Naive B cell (primary cell): ENCODE measurements at regions not wholly inside any gene's neighbourhood (a gene's known extent, or its start where the extent isn't known, plus 50 kb on each side); places are given as distances from the start of the nearest gene placed in this dataset.

Experiments
- ATAC-seq, 2 donors: fragments of 150-1000 bp; cut with Tn5 transposase; 2 replicates each; pipeline ENCODE4 v1.10.0; 2021; ENCODE audit warnings: low read depth in 2 of 2, mild to moderate bottlenecking in 2 of 2, moderate library complexity in 2 of 2
- DNase-seq: peaks from one replicate; pipeline ENCODE4 v3.0.0; 2022
- H3K27ac Mint-ChIP-seq, 6 donors: one replicate each; pipeline ENCODE4 v1.8.0; 2020 to 2022; ENCODE audit warnings: mild to moderate bottlenecking in 6 of 6, mixed read lengths in 6 of 6, moderate library complexity in 5 of 6, inconsistent platforms in 2 of 6
- H3K27me3 Mint-ChIP-seq, 3 donors: one replicate each; pipeline ENCODE4 v1.8.0; 2021 to 2022; ENCODE audit warnings: mixed read lengths in 3 of 3, mild to moderate bottlenecking in 1 of 3
- H3K36me3 Mint-ChIP-seq, 2 donors: one replicate each; pipeline ENCODE4 v1.8.0; 2020 to 2022; ENCODE audit warnings: mixed read lengths in 2 of 2, inconsistent platforms in 1 of 2, mild to moderate bottlenecking in 1 of 2
- H3K4me1 Mint-ChIP-seq, 3 donors: one replicate each; pipeline ENCODE4 v1.8.0; 2020 to 2022; ENCODE audit warnings: mixed read lengths in 3 of 3, inconsistent platforms in 1 of 3, mild to moderate bottlenecking in 1 of 3, moderate library complexity in 1 of 3
- H3K4me3 Mint-ChIP-seq, 8 donors: one replicate each; pipeline ENCODE4 v1.8.0; 2020 to 2022; ENCODE audit warnings: mild to moderate bottlenecking in 8 of 8, mixed read lengths in 8 of 8, moderate library complexity in 8 of 8, inconsistent platforms in 2 of 8
- H3K9me3 Mint-ChIP-seq, 7 donors: one replicate each; pipeline ENCODE4 v1.8.0; 2020 to 2022; ENCODE audit warnings: mixed read lengths in 7 of 7, mild to moderate bottlenecking in 5 of 7, inconsistent platforms in 2 of 7, moderate library complexity in 1 of 7

- Mint-ChIP-seq H3K9me3 (no peaks in the 10 kb centered on the region), H3K4me1 (peaks cover 6 to 16% (median 12%) of the 10 kb centered on the region in 3 donors), H3K4me3 (no peak overlapping the region), H3K27ac (no peak overlapping the region), H3K36me3 (no peaks in the 10 kb centered on the region), H3K27me3 (peaks cover 66 to 89% (median 88%) of the 10 kb centered on the region in 3 donors)
- DNase-seq: no peak
- ATAC-seq: no peak
Measured at GRCh38 chr3:44023961-44024593, 217.6 kb upstream of the TOPAZ1 start.

- Mint-ChIP-seq H3K27ac (no peak overlapping the region), H3K4me1 (peaks cover 9 to 16% (median 16%) of the 10 kb centered on the region in 3 donors), H3K9me3 (no peaks in the 10 kb centered on the region), H3K4me3 (no peak overlapping the region), H3K36me3 (no peaks in the 10 kb centered on the region), H3K27me3 (peaks cover 61 to 73% (median 71%) of the 10 kb centered on the region in 3 donors)
- ATAC-seq (no peak), DNase-seq (no peak)
Measured at GRCh38 chr3:44026220-44026865, 215.3 kb upstream of the TOPAZ1 start.

GRCh38 chr3:44029100-44029499 is 212.6 kb upstream of the TOPAZ1 start:
- ATAC-seq (no peak), DNase-seq (no peak)
- Mint-ChIP-seq H3K9me3 (no peaks in the 10 kb centered on the region), H3K36me3 (no peaks in the 10 kb centered on the region), H3K27ac (no peak overlapping the region), H3K4me1 (peaks cover 4 to 10% (median 4%) of the 10 kb centered on the region in 3 donors), H3K4me3 (no peak overlapping the region), H3K27me3 (peaks cover 44 to 69% (median 51%) of the 10 kb centered on the region in 3 donors)

GRCh38 chr3:44030285-44030684 is 211.4 kb upstream of the TOPAZ1 start:
- no peak overlapping the region for H3K27ac Mint-ChIP-seq
- DNase-seq: no peak
- peaks cover 4 to 10% (median 4%) of the 10 kb centered on the region in 3 donors for H3K4me1 Mint-ChIP-seq
- no peaks in the 10 kb centered on the region for H3K36me3 Mint-ChIP-seq
- H3K27me3 Mint-ChIP-seq: peaks cover 33 to 66% (median 40%) of the 10 kb centered on the region in 3 donors
- ATAC-seq: no peak
- no peak overlapping the region for H3K4me3 Mint-ChIP-seq
- H3K9me3 Mint-ChIP-seq: no peaks in the 10 kb centered on the region

GRCh38 chr3:44030687-44031305 is 210.9 kb upstream of the TOPAZ1 start:
- DNase-seq (no peak), ATAC-seq (no peak)
- Mint-ChIP-seq H3K27me3 (peaks cover 31 to 61% (median 40%) of the 10 kb centered on the region in 3 donors), H3K4me1 (peaks cover 4 to 10% (median 4%) of the 10 kb centered on the region in 3 donors), H3K9me3 (no peaks in the 10 kb centered on the region), H3K4me3 (no peak overlapping the region), H3K27ac (no peak overlapping the region), H3K36me3 (no peaks in the 10 kb centered on the region)

- H3K4me1 Mint-ChIP-seq: peaks cover 4 to 10% (median 4%) of the 10 kb centered on the region in 3 donors
- ATAC-seq (no peak), DNase-seq (no peak)
- no peak overlapping the region for H3K27ac Mint-ChIP-seq
- H3K9me3 Mint-ChIP-seq: no peaks in the 10 kb centered on the region
- H3K27me3 Mint-ChIP-seq: peaks cover 24 to 52% (median 31%) of the 10 kb centered on the region in 3 donors
- no peaks in the 10 kb centered on the region for H3K36me3 Mint-ChIP-seq
- H3K4me3 Mint-ChIP-seq: no peak overlapping the region
Measured at GRCh38 chr3:44031387-44032380, 210.0 kb upstream of the TOPAZ1 start.

GRCh38 chr3:44032487-44032886 is 209.2 kb upstream of the TOPAZ1 start:
- no peak for ATAC-seq
- peaks cover 17 to 44% (median 23%) of the 10 kb centered on the region in 3 donors for H3K27me3 Mint-ChIP-seq
- H3K4me3 Mint-ChIP-seq: no peak overlapping the region
- H3K27ac Mint-ChIP-seq: no peak overlapping the region
- peaks cover 4 to 10% (median 4%) of the 10 kb centered on the region in 3 donors for H3K4me1 Mint-ChIP-seq
- no peaks in the 10 kb centered on the region for H3K36me3 Mint-ChIP-seq
- DNase-seq: no peak
- no peaks in the 10 kb centered on the region for H3K9me3 Mint-ChIP-seq

GRCh38 chr3:44033123-44033522 is 208.6 kb upstream of the TOPAZ1 start:
- Mint-ChIP-seq H3K9me3 (no peaks in the 10 kb centered on the region), H3K27ac (no peak overlapping the region), H3K4me1 (peaks cover 4 to 10% (median 4%) of the 10 kb centered on the region in 3 donors), H3K4me3 (no peak overlapping the region), H3K27me3 (peaks cover 12 to 38% (median 17%) of the 10 kb centered on the region in 3 donors), H3K36me3 (no peaks in the 10 kb centered on the region)
- DNase-seq (no peak), ATAC-seq (no peak)

GRCh38 chr3:44036850-44037249 is 204.8 kb upstream of the TOPAZ1 start:
- Mint-ChIP-seq H3K36me3 (no peaks in the 10 kb centered on the region), H3K4me3 (no peak overlapping the region)

GRCh38 chr3:44039006-44039405 is 202.7 kb upstream of the TOPAZ1 start:
- Mint-ChIP-seq H3K27me3 (peaks cover 0 to 21% (median 9%) of the 10 kb centered on the region in 3 donors), H3K4me1 (peaks cover 7 to 22% (median 10%) of the 10 kb centered on the region in 3 donors), H3K27ac (no peak overlapping the region), H3K4me3 (no peak overlapping the region), H3K36me3 (no peaks in the 10 kb centered on the region), H3K9me3 (no peaks in the 10 kb centered on the region)
- DNase-seq (no peak), ATAC-seq (no peak)

More at GRCh38 chr3:44036850-44037249, 204.8 kb upstream of the TOPAZ1 start:
- Mint-ChIP-seq H3K9me3 (no peaks in the 10 kb centered on the region), H3K4me1 (peaks cover 2 to 6% (median 4%) of the 10 kb centered on the region in 3 donors), H3K27me3 (peaks cover 0 to 40% (median 17%) of the 10 kb centered on the region in 3 donors), H3K27ac (no peak overlapping the region)
- DNase-seq (no peak), ATAC-seq (no peak)

GRCh38 chr3:44041726-44042125 is 200.0 kb upstream of the TOPAZ1 start:
- peak overlapping the region in 1 of 6 donors; percentile 61 for H3K27ac Mint-ChIP-seq
- no peaks in the 10 kb centered on the region for H3K9me3 Mint-ChIP-seq
- no peak overlapping the region for H3K4me3 Mint-ChIP-seq
- no peak for DNase-seq
- ATAC-seq: no peak
- peaks cover 0 to 13% (median 9%) of the 10 kb centered on the region in 3 donors for H3K27me3 Mint-ChIP-seq
- no peaks in the 10 kb centered on the region for H3K36me3 Mint-ChIP-seq
- peaks cover 28 to 47% (median 29%) of the 10 kb centered on the region in 3 donors for H3K4me1 Mint-ChIP-seq

- no peaks in the 10 kb centered on the region for H3K9me3 Mint-ChIP-seq
- peak overlapping the region in 1 of 8 donors; percentile 12 for H3K4me3 Mint-ChIP-seq
- H3K36me3 Mint-ChIP-seq: no peaks in the 10 kb centered on the region
- ATAC-seq (peak in 1 of 2 donors; percentile 20), DNase-seq (no peak)
- H3K27ac Mint-ChIP-seq: peak overlapping the region in 2 of 6 donors; percentile 65 to 79
- peaks cover 0 to 13% (median 9%) of the 10 kb centered on the region in 3 donors for H3K27me3 Mint-ChIP-seq
- H3K4me1 Mint-ChIP-seq: peaks cover 29 to 54% (median 33%) of the 10 kb centered on the region in 3 donors
Measured at GRCh38 chr3:44042772-44043171, 198.9 kb upstream of the TOPAZ1 start.
